ENCODE measurements at regions not wholly inside any gene's neighbourhood (a gene's known extent, or its start where the extent isn't known, plus 50 kb on each side); places are given as distances from the start of the nearest gene placed in this dataset.

DNA sequence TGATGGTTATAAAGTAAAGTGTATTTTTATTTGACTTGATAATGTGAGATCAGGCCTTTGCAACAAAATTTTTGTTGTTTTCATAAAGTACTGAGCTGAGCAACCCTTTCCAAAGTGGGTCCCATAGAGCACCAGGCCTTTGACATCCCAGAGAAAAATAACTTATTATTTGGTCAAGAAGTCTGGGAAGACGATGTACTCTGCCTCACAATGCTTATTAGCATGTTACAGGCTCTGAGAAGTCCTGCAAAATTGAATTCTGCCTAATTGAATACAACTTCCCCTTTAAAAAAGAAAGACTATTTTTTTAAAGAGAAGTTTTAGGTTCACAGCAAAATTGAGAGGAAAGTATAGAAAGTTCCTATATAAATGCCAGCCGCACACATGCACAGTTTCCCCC lies 151.5 kb upstream of the TCF4 start:
- Mint-ChIP-seq H3K36me3 (ENCODE audit: insufficient read depth in 1 of 3, low read depth in 3 of 3) (no peaks in the 10 kb centered on the region), H3K27ac (no peak overlapping the region), H3K27me3 (ENCODE audit: low read depth) (no peaks in the 10 kb centered on the region), H3K4me1 (no peaks in the 10 kb centered on the region), H3K9me3 (no peaks in the 10 kb centered on the region), H3K4me3 (no peak overlapping the region)
- no peaks in the 10 kb centered on the region for H3K23me2 ChIP-seq (ENCODE audit: insufficient read length, low read depth, low read length, poor library complexity, severe bottlenecking)
- no peaks in the 10 kb centered on the region for H3K27me3 ChIP-seq (ENCODE audit: insufficient read depth, low read length)
- H2BK5ac ChIP-seq (ENCODE audit: insufficient read length, low read length), result no peak overlapping the region
- no peak overlapping the region for H2AFZ ChIP-seq (ENCODE audit: low read length)
- no peak overlapping the region for H2BK20ac ChIP-seq (ENCODE audit: low read depth, low read length, poor library complexity, severe bottlenecking)
- no peak overlapping the region for H2AK5ac ChIP-seq (ENCODE audit: insufficient read length, low read length)
- no peak overlapping the region for H2BK120ac ChIP-seq (ENCODE audit: low read depth, low read length, poor library complexity, severe bottlenecking)
- TF ChIP-seq, protein P1, sequence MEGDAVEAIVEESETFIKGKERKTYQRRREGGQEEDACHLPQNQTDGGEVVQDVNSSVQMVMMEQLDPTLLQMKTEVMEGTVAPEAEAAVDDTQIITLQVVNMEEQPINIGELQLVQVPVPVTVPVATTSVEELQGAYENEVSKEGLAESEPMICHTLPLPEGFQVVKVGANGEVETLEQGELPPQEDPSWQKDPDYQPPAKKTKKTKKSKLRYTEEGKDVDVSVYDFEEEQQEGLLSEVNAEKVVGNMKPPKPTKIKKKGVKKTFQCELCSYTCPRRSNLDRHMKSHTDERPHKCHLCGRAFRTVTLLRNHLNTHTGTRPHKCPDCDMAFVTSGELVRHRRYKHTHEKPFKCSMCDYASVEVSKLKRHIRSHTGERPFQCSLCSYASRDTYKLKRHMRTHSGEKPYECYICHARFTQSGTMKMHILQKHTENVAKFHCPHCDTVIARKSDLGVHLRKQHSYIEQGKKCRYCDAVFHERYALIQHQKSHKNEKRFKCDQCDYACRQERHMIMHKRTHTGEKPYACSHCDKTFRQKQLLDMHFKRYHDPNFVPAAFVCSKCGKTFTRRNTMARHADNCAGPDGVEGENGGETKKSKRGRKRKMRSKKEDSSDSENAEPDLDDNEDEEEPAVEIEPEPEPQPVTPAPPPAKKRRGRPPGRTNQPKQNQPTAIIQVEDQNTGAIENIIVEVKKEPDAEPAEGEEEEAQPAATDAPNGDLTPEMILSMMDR (conservative IDR thresholded peaks at IDR 0.05), result no peak
- no peak for DNase-seq
- H3K4me2 ChIP-seq (ENCODE audit: insufficient read depth, insufficient read length, low read length), result no peak overlapping the region
- no peak overlapping the region for H3K14ac ChIP-seq (ENCODE audit: insufficient read depth, low read length)
- H4K20me1 ChIP-seq (ENCODE audit: control insufficient read depth, insufficient read depth, insufficient read length), result no peaks in the 10 kb centered on the region
- no peak overlapping the region for H3K56ac ChIP-seq (ENCODE audit: insufficient read length, low read depth, low read length)
- no peak overlapping the region for H4K91ac ChIP-seq (ENCODE audit: insufficient read length, low read depth, low read length)
- H3K27ac ChIP-seq (ENCODE audit: insufficient read length, low read depth, low read length), result no peak overlapping the region
- no peak overlapping the region for H2BK12ac ChIP-seq (ENCODE audit: insufficient read length, low read depth, low read length)
- H4K8ac ChIP-seq (replicated peaks; ENCODE audit: insufficient read length, low read depth, low read length), result no peak overlapping the region
- no peak overlapping the region for H3K18ac ChIP-seq (ENCODE audit: insufficient read length, low read depth, low read length)
- H3K9ac ChIP-seq (ENCODE audit: extremely low read depth, insufficient read length, low read length), result no peak overlapping the region
- no peaks in the 10 kb centered on the region for H3K4me1 ChIP-seq (ENCODE audit: insufficient read depth, low read length)
- no peak overlapping the region for H3K4ac ChIP-seq (ENCODE audit: low read depth, low read length)
- no peak overlapping the region for H4K5ac ChIP-seq (ENCODE audit: insufficient read length, low read depth, low read length)
- H2BK15ac ChIP-seq (ENCODE audit: low read depth, low read length), result no peak overlapping the region
- H3T11ph ChIP-seq (ENCODE audit: low read length), result no peak overlapping the region
- WGBS (ENCODE audit: extremely low coverage, insufficient read length, low lambda C conversion rate), result no CpG with 5 or more reads among the region's 2 CpGs
- H3K23ac ChIP-seq (ENCODE audit: insufficient read length, low read depth, low read length), result no peak overlapping the region
- no peaks in the 10 kb centered on the region for H3K79me1 ChIP-seq (ENCODE audit: insufficient read depth, low read depth, low read length, poor library complexity, severe bottlenecking)
- no peaks in the 10 kb centered on the region for H3K9me3 ChIP-seq (ENCODE audit: control insufficient read depth, low read depth, low read length)
- H3K79me2 ChIP-seq (ENCODE audit: insufficient read depth, low read length), result 0 out of 2 replicates have a peak, but pooled peaks cover 2% of the 10 kb centered on the region
